HG03064 (cell line): ENCODE measurements at regions not wholly inside any gene's neighbourhood (a gene's known extent, or its start where the extent isn't known, plus 50 kb on each side); places are given as distances from the start of the nearest gene placed in this dataset.

Experiments
- ATAC-seq: cut with Tn5 transposase; IDR thresholded peaks from one replicate; pipeline ENCODE4 v1.9.1; 2021; ENCODE audit warnings: low read depth; ENCODE audit not compliant: unreplicated experiment

GRCh38 chr6:21420146-21420878 lies 173.2 kb upstream of the SOX4 start:
- ATAC-seq, result no peak

GRCh38 chr6:21420926-21421325 lies 172.6 kb upstream of the SOX4 start:
- no peak for ATAC-seq

GRCh38 chr6:21423106-21423854 lies 170.3 kb upstream of the SOX4 start:
- ATAC-seq, result no peak

- ATAC-seq, result no peak
Measured at GRCh38 chr6:21426841-21427490, 166.6 kb upstream of the SOX4 start.

- ATAC-seq, result no peak
Measured at GRCh38 chr6:21429291-21429690, 164.3 kb upstream of the SOX4 start.

GRCh38 chr6:21431526-21431925 lies 162.0 kb upstream of the SOX4 start:
- no peak for ATAC-seq

- no peak for ATAC-seq
Measured at GRCh38 chr6:21436625-21437024, 156.9 kb upstream of the SOX4 start.

- no peak for ATAC-seq
Measured at GRCh38 chr6:21437581-21437980, 156.0 kb upstream of the SOX4 start.

GRCh38 chr6:21438237-21438985 lies 155.1 kb upstream of the SOX4 start:
- peak; percentile 99 for ATAC-seq

GRCh38 chr6:21438986-21439352 lies 154.6 kb upstream of the SOX4 start:
- ATAC-seq, result peak; percentile 54

GRCh38 chr6:21441386-21441785 lies 152.2 kb upstream of the SOX4 start:
- no peak for ATAC-seq

- no peak for ATAC-seq
Measured at GRCh38 chr6:21442874-21443273, 150.7 kb upstream of the SOX4 start.

- no peak for ATAC-seq
Measured at GRCh38 chr6:21444711-21445260, 148.8 kb upstream of the SOX4 start.

GRCh38 chr6:21447987-21448386 lies 145.6 kb upstream of the SOX4 start:
- no peak for ATAC-seq

- no peak for ATAC-seq
Measured at GRCh38 chr6:21448485-21449109, 145.0 kb upstream of the SOX4 start.

GRCh38 chr6:21450149-21450548 lies 143.4 kb upstream of the SOX4 start:
- no peak for ATAC-seq

- ATAC-seq, result no peak
Measured at GRCh38 chr6:21450628-21451027, 142.9 kb upstream of the SOX4 start.

- ATAC-seq, result no peak
Measured at GRCh38 chr6:21451546-21452013, 142.0 kb upstream of the SOX4 start.

GRCh38 chr6:21454262-21454661 lies 139.3 kb upstream of the SOX4 start:
- ATAC-seq, result no peak

- no peak for ATAC-seq
Measured at GRCh38 chr6:21455071-21455470, 138.5 kb upstream of the SOX4 start.
